ENCODE measurements at regions not wholly inside any gene's neighbourhood (a gene's known extent, or its start where the extent isn't known, plus 50 kb on each side); places are given as distances from the start of the nearest gene placed in this dataset.
"Not testable (repeated sequence)": the region's sequence is repeated elsewhere in the genome, so short reads cannot be mapped to it uniquely, and the experiment has no call there.

DNA sequence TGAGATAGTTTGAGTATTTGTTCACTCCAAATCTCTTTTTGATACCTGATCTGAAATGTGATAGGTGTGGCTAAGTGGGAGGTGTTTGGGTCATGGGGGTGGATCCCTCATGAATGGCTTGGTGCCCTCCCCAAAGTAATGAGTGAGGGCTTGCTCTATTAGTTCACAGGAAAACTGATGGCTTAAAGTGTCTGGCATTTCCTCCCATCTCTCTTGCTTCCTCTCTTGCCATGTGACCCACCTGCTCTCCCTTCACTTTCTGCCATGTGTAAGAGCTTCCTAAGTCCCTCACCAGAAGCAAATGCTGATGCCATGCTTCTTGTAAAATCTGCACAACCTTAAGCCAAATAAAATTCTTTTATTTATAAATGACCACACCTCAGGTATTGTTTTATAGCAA is 61.1 kb downstream of the MAD2L1 start:
- H3K4me1 ChIP-seq: no peaks in the 10 kb centered on the region
- H3K4me3 ChIP-seq (ENCODE audit: low read depth, low read length): no peak overlapping the region
- no peaks in the 10 kb centered on the region for H3K9me3 ChIP-seq
- no peak for DNase-seq
- no peaks in the 10 kb centered on the region for H3K36me3 ChIP-seq
- TF ChIP-seq, protein P1, sequence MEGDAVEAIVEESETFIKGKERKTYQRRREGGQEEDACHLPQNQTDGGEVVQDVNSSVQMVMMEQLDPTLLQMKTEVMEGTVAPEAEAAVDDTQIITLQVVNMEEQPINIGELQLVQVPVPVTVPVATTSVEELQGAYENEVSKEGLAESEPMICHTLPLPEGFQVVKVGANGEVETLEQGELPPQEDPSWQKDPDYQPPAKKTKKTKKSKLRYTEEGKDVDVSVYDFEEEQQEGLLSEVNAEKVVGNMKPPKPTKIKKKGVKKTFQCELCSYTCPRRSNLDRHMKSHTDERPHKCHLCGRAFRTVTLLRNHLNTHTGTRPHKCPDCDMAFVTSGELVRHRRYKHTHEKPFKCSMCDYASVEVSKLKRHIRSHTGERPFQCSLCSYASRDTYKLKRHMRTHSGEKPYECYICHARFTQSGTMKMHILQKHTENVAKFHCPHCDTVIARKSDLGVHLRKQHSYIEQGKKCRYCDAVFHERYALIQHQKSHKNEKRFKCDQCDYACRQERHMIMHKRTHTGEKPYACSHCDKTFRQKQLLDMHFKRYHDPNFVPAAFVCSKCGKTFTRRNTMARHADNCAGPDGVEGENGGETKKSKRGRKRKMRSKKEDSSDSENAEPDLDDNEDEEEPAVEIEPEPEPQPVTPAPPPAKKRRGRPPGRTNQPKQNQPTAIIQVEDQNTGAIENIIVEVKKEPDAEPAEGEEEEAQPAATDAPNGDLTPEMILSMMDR (IDR thresholded peaks at IDR 0.05; ENCODE audit: low read depth, low read length): no peak
- H3K27me3 ChIP-seq: no peaks in the 10 kb centered on the region

GRCh38 chr4:120005076-120005475 is 61.6 kb downstream of the MAD2L1 start:
- no peaks in the 10 kb centered on the region for H3K36me3 ChIP-seq
- H3K4me3 ChIP-seq (ENCODE audit: low read depth, low read length): no peak overlapping the region
- TF ChIP-seq, protein P1 (IDR thresholded peaks at IDR 0.05; ENCODE audit: low read depth, low read length): no peak
- no peak for DNase-seq
- no peaks in the 10 kb centered on the region for H3K27me3 ChIP-seq
- no peaks in the 10 kb centered on the region for H3K9me3 ChIP-seq
- no peaks in the 10 kb centered on the region for H3K4me1 ChIP-seq

- Histone ChIP-seq H3K4me1 (no peaks in the 10 kb centered on the region), H3K27me3 (no peaks in the 10 kb centered on the region), H3K36me3 (no peaks in the 10 kb centered on the region), H3K4me3 (ENCODE audit: low read depth, low read length) (no peak overlapping the region), H3K9me3 (no peaks in the 10 kb centered on the region)
- DNase-seq: no peak
- TF ChIP-seq, protein P1 (IDR thresholded peaks at IDR 0.05; ENCODE audit: low read depth, low read length): no peak
Measured at GRCh38 chr4:120004054-120004453, 62.6 kb downstream of the MAD2L1 start.

GRCh38 chr4:120003193-120003592 is 63.5 kb downstream of the MAD2L1 start:
- H3K36me3 ChIP-seq: no peaks in the 10 kb centered on the region
- TF ChIP-seq, protein P1 (IDR thresholded peaks at IDR 0.05; ENCODE audit: low read depth, low read length): no peak
- DNase-seq: no peak
- H3K4me3 ChIP-seq (ENCODE audit: low read depth, low read length): no peak overlapping the region
- H3K4me1 ChIP-seq: no peaks in the 10 kb centered on the region
- H3K9me3 ChIP-seq: no peaks in the 10 kb centered on the region
- no peaks in the 10 kb centered on the region for H3K27me3 ChIP-seq

DNA sequence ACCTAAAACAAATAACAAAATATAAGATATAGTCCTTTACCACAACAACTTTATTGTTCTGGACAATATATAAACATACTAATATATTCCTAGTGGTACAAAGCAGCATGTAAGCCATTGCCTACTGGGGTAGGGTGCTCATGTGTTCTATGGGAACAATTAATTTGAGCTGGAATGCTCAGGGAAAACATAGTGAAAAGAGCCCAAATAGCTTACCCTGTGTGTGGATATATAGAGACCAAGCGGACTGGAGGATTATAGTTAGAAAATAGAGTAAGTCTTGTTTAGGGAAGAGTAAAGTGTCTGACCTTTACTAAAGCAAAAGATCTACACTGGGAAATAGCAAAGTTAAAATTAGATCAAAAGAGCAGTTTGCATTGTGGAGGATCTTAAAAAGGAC is 64.8 kb downstream of the MAD2L1 start:
- no peak for DNase-seq
- TF ChIP-seq, protein P1 (IDR thresholded peaks at IDR 0.05; ENCODE audit: low read depth, low read length): no peak
- Histone ChIP-seq H3K4me1 (no peaks in the 10 kb centered on the region), H3K36me3 (no peaks in the 10 kb centered on the region), H3K9me3 (no peaks in the 10 kb centered on the region), H3K4me3 (ENCODE audit: low read depth, low read length) (no peak overlapping the region), H3K27me3 (no peaks in the 10 kb centered on the region)

GRCh38 chr4:120000591-120001296 is 65.9 kb downstream of the MAD2L1 start:
- no peaks in the 10 kb centered on the region for H3K36me3 ChIP-seq
- no peaks in the 10 kb centered on the region for H3K4me1 ChIP-seq
- H3K9me3 ChIP-seq: no peaks in the 10 kb centered on the region
- no peak for DNase-seq
- TF ChIP-seq, protein P1 (IDR thresholded peaks at IDR 0.05; ENCODE audit: low read depth, low read length): no peak
- H3K4me3 ChIP-seq (ENCODE audit: low read depth, low read length): no peak overlapping the region
- H3K27me3 ChIP-seq: no peaks in the 10 kb centered on the region

- not testable (repeated sequence) for H3K4me3 ChIP-seq (ENCODE audit: low read depth, low read length); H3K9me3 ChIP-seq; H3K4me1 ChIP-seq; H3K36me3 ChIP-seq; DNase-seq; H3K27me3 ChIP-seq
Measured at GRCh38 chr4:119996024-119996423, 70.6 kb downstream of the MAD2L1 start.
